ENCODE measurements at regions not wholly inside any gene's neighbourhood (a gene's known extent, or its start where the extent isn't known, plus 50 kb on each side); places are given as distances from the start of the nearest gene placed in this dataset.

GRCh38 chr6:54037277-54037779 is 73.9 kb upstream of the MLIP start:
- no peak overlapping the region for H3K4me3 ChIP-seq
- no peak for DNase-seq
- H3K27me3 ChIP-seq, result no peaks in the 10 kb centered on the region
- H3K9me3 ChIP-seq, result no peaks in the 10 kb centered on the region
- no peaks in the 10 kb centered on the region for H3K36me3 ChIP-seq

- Histone ChIP-seq H3K36me3 (no peaks in the 10 kb centered on the region), H3K9me3 (no peaks in the 10 kb centered on the region), H3K27me3 (no peaks in the 10 kb centered on the region), H3K4me3 (no peak overlapping the region)
- no peak for DNase-seq
These were observed 70.7 kb upstream of the MLIP start for GRCh38 chr6:54040545-54040944.

GRCh38 chr6:54041239-54041638 is 70.0 kb upstream of the MLIP start:
- Histone ChIP-seq H3K9me3 (no peaks in the 10 kb centered on the region), H3K36me3 (no peaks in the 10 kb centered on the region), H3K27me3 (no peaks in the 10 kb centered on the region), H3K4me3 (no peak overlapping the region)
- no peak for DNase-seq

GRCh38 chr6:54043360-54043759 is 67.9 kb upstream of the MLIP start:
- H3K36me3 ChIP-seq, result no peaks in the 10 kb centered on the region
- no peaks in the 10 kb centered on the region for H3K9me3 ChIP-seq
- no peak for DNase-seq
- no peak overlapping the region for H3K4me3 ChIP-seq
- H3K27me3 ChIP-seq, result no peaks in the 10 kb centered on the region

- H3K9me3 ChIP-seq, result no peaks in the 10 kb centered on the region
- no peaks in the 10 kb centered on the region for H3K36me3 ChIP-seq
- H3K4me3 ChIP-seq, result no peak overlapping the region
- H3K27me3 ChIP-seq, result no peaks in the 10 kb centered on the region
- no peak for DNase-seq
These were observed 67.2 kb upstream of the MLIP start for GRCh38 chr6:54044059-54044458.

GRCh38 chr6:54048782-54049181 is 62.5 kb upstream of the MLIP start:
- no peak for DNase-seq
- Histone ChIP-seq H3K4me3 (no peak overlapping the region), H3K36me3 (no peaks in the 10 kb centered on the region), H3K27me3 (no peaks in the 10 kb centered on the region), H3K9me3 (no peaks in the 10 kb centered on the region)

GRCh38 chr6:54050750-54051149 is 60.5 kb upstream of the MLIP start:
- no peaks in the 10 kb centered on the region for H3K9me3 ChIP-seq
- H3K36me3 ChIP-seq, result no peaks in the 10 kb centered on the region
- no peak overlapping the region for H3K4me3 ChIP-seq
- no peaks in the 10 kb centered on the region for H3K27me3 ChIP-seq
- no peak for DNase-seq

- Histone ChIP-seq H3K36me3 (no peaks in the 10 kb centered on the region), H3K9me3 (no peaks in the 10 kb centered on the region), H3K4me3 (peak overlapping the region; percentile 17), H3K27me3 (no peaks in the 10 kb centered on the region)
- peak; percentile 52 for DNase-seq
These were observed 57.3 kb upstream of the MLIP start for GRCh38 chr6:54053881-54054391.

- Histone ChIP-seq H3K27me3 (no peaks in the 10 kb centered on the region), H3K4me3 (no peak overlapping the region), H3K9me3 (no peaks in the 10 kb centered on the region), H3K36me3 (no peaks in the 10 kb centered on the region)
- no peak for DNase-seq
These were observed 55.1 kb upstream of the MLIP start for GRCh38 chr6:54056105-54056504.

GRCh38 chr6:54057058-54057457 is 54.2 kb upstream of the MLIP start:
- H3K36me3 ChIP-seq, result no peaks in the 10 kb centered on the region
- no peak for DNase-seq
- no peaks in the 10 kb centered on the region for H3K27me3 ChIP-seq
- H3K4me3 ChIP-seq, result no peak overlapping the region
- no peaks in the 10 kb centered on the region for H3K9me3 ChIP-seq

- DNase-seq, result no peak
- Histone ChIP-seq H3K9me3 (no peaks in the 10 kb centered on the region), H3K36me3 (no peaks in the 10 kb centered on the region), H3K27me3 (no peaks in the 10 kb centered on the region), H3K4me3 (no peak overlapping the region)
These were observed 53.0 kb upstream of the MLIP start for GRCh38 chr6:54058236-54058635.

- H3K4me3 ChIP-seq, result no peak overlapping the region
These were observed 51.6 kb upstream of the MLIP start for GRCh38 chr6:54059683-54060082.

GRCh38 chr6:54060286-54060685 is 51.0 kb upstream of the MLIP start:
- Histone ChIP-seq H3K4me3 (no peak overlapping the region), H3K27me3 (no peaks in the 10 kb centered on the region)
- no peak for DNase-seq

More at GRCh38 chr6:54059683-54060082, 51.6 kb upstream of the MLIP start:
- Histone ChIP-seq H3K9me3 (no peaks in the 10 kb centered on the region), H3K27me3 (no peaks in the 10 kb centered on the region), H3K36me3 (no peaks in the 10 kb centered on the region)
- no peak for DNase-seq

More at GRCh38 chr6:54060286-54060685, 51.0 kb upstream of the MLIP start:
- H3K9me3 ChIP-seq, result no peaks in the 10 kb centered on the region
- H3K36me3 ChIP-seq, result no peaks in the 10 kb centered on the region

Data from MG63 (cell line).